ENCODE measurements at regions not wholly inside any gene's neighbourhood (a gene's known extent, or its start where the extent isn't known, plus 50 kb on each side); places are given as distances from the start of the nearest gene placed in this dataset.

- no peak for DNase-seq (ENCODE audit: low spot score)
Measured at GRCh38 chr17:413016-413350, 60.4 kb upstream of the RPH3AL start.

GRCh38 chr17:412211-413015 lies 59.8 kb upstream of the RPH3AL start:
- peak; percentile 59 for DNase-seq (ENCODE audit: low spot score)

DNA sequence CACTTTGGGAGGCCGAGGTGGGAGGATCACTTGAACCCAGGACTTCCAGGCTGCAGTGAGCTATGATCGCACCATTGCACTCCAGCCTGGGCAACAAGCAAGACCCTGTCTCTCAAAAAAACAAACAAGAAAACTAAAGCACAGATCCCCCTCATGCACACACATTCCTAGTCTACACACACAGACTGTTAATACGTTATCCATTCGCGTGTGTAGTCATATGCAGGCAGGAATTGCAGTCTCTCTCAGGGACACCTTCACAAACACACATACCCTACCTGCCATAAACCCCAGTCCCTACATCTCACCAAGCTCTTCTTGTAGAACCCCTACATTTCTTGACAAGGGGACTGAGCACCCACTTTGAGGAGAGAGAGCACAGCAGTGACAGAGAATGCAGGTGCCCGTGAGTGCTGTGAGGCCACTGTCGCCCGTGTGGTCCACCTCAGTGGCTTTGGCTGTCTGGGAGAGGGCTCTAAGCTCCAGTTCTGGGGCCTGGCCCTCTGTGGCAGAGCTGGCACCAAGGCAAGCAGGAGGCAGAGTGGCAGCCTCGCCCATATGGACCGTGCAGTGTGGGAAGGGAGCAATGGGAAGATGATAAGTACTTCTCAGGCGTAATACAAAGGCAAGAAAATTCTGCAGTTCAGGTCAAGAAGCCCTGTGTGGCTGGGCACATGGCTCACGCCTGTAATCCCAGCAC lies 59.0 kb upstream of the RPH3AL start:
- DNase-seq (ENCODE audit: low spot score): no peak

GRCh38 chr17:410543-411401 lies 58.2 kb upstream of the RPH3AL start:
- peak; percentile 18 for DNase-seq (ENCODE audit: low spot score)

GRCh38 chr17:409848-410542 lies 57.4 kb upstream of the RPH3AL start:
- peak; percentile 100 for DNase-seq (ENCODE audit: low spot score)

- DNase-seq (ENCODE audit: low spot score): no peak
Measured at GRCh38 chr17:409308-409847, 56.8 kb upstream of the RPH3AL start.

DNA sequence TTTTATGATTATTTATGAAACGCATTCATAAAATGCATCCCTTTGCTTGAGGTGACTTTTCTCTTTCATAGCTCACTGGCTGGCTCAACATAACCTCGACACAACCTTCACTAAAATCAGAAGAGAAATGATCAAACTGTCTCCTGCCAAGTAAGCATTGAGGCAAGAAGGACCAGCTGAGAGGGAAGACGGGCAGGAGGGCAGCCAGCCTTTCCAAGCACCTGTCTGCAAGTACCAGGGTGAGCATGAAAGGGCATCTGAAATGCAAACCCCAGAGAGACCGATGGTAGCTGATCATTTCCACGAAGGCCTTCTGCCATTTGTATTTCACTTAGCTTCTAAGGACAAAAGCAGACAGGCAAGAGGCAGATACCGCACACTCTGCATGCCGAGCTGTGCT lies 52.1 kb upstream of the RPH3AL start:
- DNase-seq (ENCODE audit: low spot score): no peak

Measured in AG20443 (cell line).